Activated naive CD8-positive, alpha-beta T cell (primary cell): ENCODE measurements at regions not wholly inside any gene's neighbourhood (a gene's known extent, or its start where the extent isn't known, plus 50 kb on each side); places are given as distances from the start of the nearest gene placed in this dataset.
A peak's percentile ranks its signal among the peaks of the same experiment; 100 is the strongest.

ENCODE experiments used
- H3K27ac Mint-ChIP-seq: one replicate; pipeline ENCODE4 v1.8.0; 2021; ENCODE audit warnings: mixed read lengths
- H3K27me3 Mint-ChIP-seq: one replicate; pipeline ENCODE4 v1.8.0; 2021; ENCODE audit warnings: mixed read lengths
- H3K36me3 Mint-ChIP-seq: one replicate; pipeline ENCODE4 v1.8.0; 2021; ENCODE audit warnings: mixed read lengths
- H3K4me1 Mint-ChIP-seq: one replicate; pipeline ENCODE4 v1.8.0; 2021; ENCODE audit warnings: low read depth, mixed read lengths
- H3K4me3 Mint-ChIP-seq: one replicate; pipeline ENCODE4 v1.8.0; 2021; ENCODE audit warnings: mild to moderate bottlenecking, mixed read lengths
- H3K9me3 Mint-ChIP-seq: one replicate; pipeline ENCODE4 v1.8.0; 2021; ENCODE audit warnings: low read depth, mixed read lengths

DNA sequence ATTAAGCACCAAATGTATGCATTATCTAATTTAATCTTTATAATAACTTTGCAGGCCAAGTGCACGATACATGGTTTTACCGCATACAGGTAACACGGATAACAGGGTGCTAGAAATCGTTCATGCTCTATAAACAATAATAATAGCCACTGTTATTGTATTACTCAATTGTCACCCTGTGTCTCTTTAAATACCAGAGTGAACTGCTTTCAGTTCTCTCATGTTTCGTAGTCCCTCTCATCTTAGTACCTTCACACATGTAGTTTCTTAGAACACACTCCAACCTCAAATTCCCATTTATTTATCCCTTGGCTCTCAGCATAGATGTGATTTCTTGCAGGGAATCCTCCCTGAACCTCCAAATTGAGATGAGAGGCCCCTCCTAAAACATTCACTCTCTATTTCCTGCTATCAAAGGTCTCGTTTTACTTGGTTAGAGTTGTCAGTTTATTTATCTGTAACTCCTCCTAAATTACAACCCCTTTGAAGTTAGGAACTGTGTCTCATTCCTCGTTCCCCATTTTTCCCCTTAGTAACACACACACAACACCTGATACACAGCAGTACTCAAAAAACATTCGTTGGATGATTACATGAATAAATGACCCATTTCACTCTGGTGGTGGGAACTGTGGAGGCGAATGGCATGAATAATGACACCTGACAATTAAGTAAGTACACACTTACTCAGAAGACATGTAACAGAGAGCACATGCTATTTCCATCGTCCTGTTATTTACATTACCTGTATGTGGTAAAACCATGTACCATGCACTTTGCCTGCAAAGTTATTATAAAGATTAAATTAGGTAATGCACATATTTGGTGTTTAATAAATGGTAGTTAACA, 134.6 kb downstream of the BTG1 start:
- peaks cover 5% of the 10 kb centered on the region for H3K9me3 Mint-ChIP-seq
- peak overlapping the region; percentile 64 for H3K4me3 Mint-ChIP-seq
- H3K36me3 Mint-ChIP-seq = peaks cover 8% of the 10 kb centered on the region
- peaks cover 52% of the 10 kb centered on the region for H3K4me1 Mint-ChIP-seq
- no peaks in the 10 kb centered on the region for H3K27me3 Mint-ChIP-seq
- peak overlapping the region; percentile 94 for H3K27ac Mint-ChIP-seq

DNA sequence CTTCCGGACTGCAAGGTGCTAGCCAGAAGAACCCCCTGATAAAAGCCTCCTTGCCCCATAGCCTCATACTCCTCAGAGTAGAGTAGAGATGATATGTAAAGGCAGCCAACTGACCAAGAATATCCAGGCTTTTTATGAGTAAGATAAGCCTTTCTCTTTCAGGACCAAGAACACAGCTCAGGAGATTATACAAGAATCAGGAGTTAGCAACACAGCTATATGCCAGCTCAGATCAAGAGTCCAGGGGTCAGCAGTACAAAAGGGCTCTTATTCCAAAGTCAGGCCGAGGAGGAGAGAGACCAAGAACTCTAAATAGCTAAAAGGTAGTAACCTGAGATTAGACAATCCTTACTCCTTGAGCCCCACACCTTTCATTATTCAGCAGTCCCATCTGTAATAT, 135.3 kb downstream of the BTG1 start:
- H3K27me3 Mint-ChIP-seq = no peaks in the 10 kb centered on the region
- H3K27ac Mint-ChIP-seq = peak overlapping the region; percentile 58
- H3K36me3 Mint-ChIP-seq = peaks cover 10% of the 10 kb centered on the region
- H3K4me3 Mint-ChIP-seq = peak overlapping the region; percentile 25
- peaks cover 5% of the 10 kb centered on the region for H3K9me3 Mint-ChIP-seq
- peaks cover 53% of the 10 kb centered on the region for H3K4me1 Mint-ChIP-seq

DNA sequence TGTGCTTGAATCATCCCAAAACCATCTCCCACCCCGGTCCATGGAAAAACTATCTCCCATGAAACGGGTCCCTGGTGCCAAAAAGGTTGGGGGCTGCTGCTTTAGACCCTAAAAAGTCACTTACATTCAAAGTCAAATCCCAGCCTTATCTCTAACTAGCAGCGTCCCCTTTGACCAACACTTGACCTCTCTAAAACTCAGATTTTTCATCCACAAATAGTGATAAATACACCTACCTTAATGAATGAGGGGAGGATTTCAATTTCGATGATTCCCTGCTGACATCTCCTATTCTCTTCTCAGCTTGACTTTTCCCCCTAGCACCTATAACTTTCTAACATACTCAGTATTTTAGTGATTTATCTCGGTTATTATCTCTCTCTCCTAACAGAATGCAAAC, 137.3 kb downstream of the BTG1 start:
- Mint-ChIP-seq H3K4me3 (no peak overlapping the region), H3K4me1 (peaks cover 70% of the 10 kb centered on the region), H3K27me3 (no peaks in the 10 kb centered on the region), H3K9me3 (peaks cover 5% of the 10 kb centered on the region), H3K36me3 (peaks cover 13% of the 10 kb centered on the region), H3K27ac (peak overlapping the region; percentile 50)

DNA sequence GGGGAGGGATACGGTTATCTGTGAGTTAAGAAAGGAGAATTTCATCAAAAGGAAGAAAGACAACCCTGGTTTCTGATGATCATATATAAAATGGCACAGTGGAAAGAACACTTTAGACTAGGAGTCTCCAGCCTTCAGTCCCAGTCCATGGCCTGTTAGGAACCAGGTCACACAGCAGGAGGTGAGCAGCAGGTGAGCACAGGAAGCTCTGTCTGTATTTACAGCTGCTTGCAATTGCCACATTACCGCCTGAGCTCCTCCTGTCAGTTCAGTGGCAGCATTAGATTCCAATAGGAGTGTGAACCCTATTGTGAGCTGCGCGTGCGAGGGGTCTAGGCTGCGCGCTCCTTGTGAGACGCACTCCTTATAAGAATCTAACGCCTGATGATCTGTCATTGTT, 137.9 kb downstream of the BTG1 start:
- peaks cover under 1% of the 10 kb centered on the region for H3K9me3 Mint-ChIP-seq
- peaks cover 72% of the 10 kb centered on the region for H3K4me1 Mint-ChIP-seq
- peaks cover 13% of the 10 kb centered on the region for H3K36me3 Mint-ChIP-seq
- H3K4me3 Mint-ChIP-seq = no peak overlapping the region
- H3K27me3 Mint-ChIP-seq = no peaks in the 10 kb centered on the region
- H3K27ac Mint-ChIP-seq = peak overlapping the region; percentile 51

DNA sequence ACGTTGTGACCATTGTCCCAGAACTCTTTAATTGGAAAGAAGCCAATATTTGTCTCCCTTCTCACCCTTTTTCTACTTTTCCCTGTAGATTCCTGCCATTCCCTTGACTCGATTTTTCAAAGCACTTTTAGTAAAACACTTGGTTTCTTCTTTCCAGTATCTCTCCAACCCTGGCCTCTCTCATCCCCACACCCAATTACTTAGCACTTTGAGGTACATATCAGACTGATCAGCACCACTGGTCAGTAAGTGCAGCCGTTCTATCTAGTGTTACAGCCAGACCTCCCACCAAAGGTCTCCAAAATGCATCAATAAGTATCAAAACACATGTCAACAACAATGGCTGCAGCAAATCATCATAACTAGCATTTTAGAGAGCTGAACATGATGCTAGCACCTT, 141.9 kb downstream of the BTG1 start:
- H3K4me3 Mint-ChIP-seq = no peak overlapping the region
- peaks cover 7% of the 10 kb centered on the region for H3K9me3 Mint-ChIP-seq
- H3K36me3 Mint-ChIP-seq = peaks cover 23% of the 10 kb centered on the region
- H3K4me1 Mint-ChIP-seq = peaks cover 56% of the 10 kb centered on the region
- no peaks in the 10 kb centered on the region for H3K27me3 Mint-ChIP-seq
- peak overlapping the region; percentile 2 for H3K27ac Mint-ChIP-seq

DNA sequence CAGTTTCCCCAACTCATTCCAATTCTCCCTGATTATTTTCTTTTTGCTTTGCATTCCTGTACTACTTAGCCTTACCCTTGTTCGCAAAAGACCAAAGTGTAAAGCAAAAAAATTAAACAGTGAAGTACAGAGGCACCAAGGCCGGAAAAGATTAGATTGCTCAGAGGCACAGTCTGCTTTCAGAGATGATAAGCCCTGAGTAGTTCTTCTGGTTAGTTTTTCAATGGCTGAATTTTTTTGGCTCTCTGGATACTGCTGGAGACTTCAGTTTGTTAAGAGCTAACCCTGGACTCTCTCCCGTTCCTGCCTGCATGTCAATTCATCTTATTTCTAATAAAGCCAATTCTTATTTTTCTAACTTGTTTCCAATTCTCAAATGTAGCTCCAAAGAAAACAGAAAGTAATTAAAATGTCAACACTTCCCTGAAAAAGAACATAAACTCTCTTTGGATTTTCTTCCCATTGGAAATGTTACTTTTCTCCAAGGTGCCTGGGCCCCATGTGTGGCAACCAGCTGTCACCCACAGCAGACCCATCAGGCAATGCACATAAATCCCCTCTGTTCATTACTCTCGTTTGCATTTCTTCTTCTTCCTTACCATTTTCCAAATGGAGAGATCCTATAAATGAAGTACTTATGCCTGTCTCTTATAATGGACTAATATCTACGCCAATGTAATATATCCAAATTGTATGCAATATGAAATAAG, 142.8 kb downstream of the BTG1 start:
- Mint-ChIP-seq H3K27me3 (no peaks in the 10 kb centered on the region), H3K27ac (peak overlapping the region; percentile 89), H3K4me3 (peak overlapping the region; percentile 55), H3K9me3 (peaks cover 14% of the 10 kb centered on the region), H3K4me1 (peaks cover 52% of the 10 kb centered on the region), H3K36me3 (peaks cover 27% of the 10 kb centered on the region)

DNA sequence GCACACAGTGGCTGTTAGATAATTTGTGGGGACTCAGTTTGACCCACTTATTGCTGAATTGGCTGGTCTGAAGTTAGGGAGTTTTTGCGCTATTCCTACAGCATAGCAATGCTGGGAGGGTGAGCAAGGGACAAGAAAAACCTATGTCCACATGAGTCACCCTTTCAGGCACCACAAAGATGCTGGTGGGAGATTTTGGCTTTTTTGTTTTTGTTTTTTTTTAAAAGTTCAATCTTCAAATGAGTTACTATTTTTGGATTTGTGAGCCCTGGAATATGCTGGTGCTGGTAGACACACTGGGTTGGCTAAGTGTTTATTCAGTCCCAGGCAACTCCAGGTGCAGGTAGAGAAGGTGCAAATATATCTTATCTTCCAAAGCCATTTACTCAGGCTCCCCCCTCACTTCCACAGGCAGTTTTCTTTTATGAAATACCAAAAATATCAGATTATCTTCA, 143.4 kb downstream of the BTG1 start:
- H3K27ac Mint-ChIP-seq = peak overlapping the region; percentile 89
- H3K36me3 Mint-ChIP-seq = peaks cover 27% of the 10 kb centered on the region
- H3K9me3 Mint-ChIP-seq = peaks cover 16% of the 10 kb centered on the region
- peak overlapping the region; percentile 55 for H3K4me3 Mint-ChIP-seq
- H3K27me3 Mint-ChIP-seq = no peaks in the 10 kb centered on the region
- H3K4me1 Mint-ChIP-seq = peaks cover 49% of the 10 kb centered on the region

DNA sequence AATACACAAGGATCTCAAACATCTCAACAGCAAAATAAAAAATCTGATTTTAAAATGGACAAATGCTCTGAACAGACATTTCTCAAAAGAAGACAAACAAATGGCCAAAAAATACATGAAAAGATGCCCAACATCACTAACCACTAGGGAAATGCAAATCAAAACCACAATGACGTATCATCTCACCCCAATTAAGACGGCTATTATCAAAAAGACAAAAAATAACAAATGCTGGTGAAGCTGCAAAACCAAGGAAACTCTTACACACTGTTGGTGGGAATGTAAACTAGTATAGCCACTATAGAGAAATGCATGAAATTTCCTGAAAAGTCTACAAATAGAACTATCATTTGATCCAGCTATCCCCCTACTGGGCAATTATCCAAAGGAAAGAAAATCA, 145.0 kb downstream of the BTG1 start:
- peaks cover 23% of the 10 kb centered on the region for H3K9me3 Mint-ChIP-seq
- no peak overlapping the region for H3K27ac Mint-ChIP-seq
- no peak overlapping the region for H3K4me3 Mint-ChIP-seq
- H3K4me1 Mint-ChIP-seq = peaks cover 47% of the 10 kb centered on the region
- peaks cover 21% of the 10 kb centered on the region for H3K36me3 Mint-ChIP-seq
- no peaks in the 10 kb centered on the region for H3K27me3 Mint-ChIP-seq

DNA sequence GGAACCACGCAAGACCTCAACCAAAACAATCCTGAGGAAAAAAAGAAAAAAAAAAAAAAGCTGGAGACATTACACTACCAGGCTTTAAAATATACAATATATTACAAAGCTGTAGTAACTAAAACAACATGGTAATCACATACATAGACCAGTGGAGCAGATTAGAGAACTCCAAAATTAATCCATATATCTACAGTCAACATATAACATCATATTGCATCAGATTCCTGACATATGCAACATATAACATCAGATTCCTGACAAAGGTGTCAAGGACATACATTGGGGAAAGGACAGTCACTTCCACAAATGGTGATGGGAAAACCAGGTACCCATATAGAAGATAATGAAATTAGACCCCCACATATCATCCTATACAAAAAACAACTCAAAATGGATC, 145.8 kb downstream of the BTG1 start:
- Mint-ChIP-seq H3K27me3 (no peaks in the 10 kb centered on the region), H3K9me3 (peaks cover 23% of the 10 kb centered on the region), H3K36me3 (peaks cover 21% of the 10 kb centered on the region), H3K4me3 (no peak overlapping the region), H3K27ac (no peak overlapping the region), H3K4me1 (peaks cover 40% of the 10 kb centered on the region)

DNA sequence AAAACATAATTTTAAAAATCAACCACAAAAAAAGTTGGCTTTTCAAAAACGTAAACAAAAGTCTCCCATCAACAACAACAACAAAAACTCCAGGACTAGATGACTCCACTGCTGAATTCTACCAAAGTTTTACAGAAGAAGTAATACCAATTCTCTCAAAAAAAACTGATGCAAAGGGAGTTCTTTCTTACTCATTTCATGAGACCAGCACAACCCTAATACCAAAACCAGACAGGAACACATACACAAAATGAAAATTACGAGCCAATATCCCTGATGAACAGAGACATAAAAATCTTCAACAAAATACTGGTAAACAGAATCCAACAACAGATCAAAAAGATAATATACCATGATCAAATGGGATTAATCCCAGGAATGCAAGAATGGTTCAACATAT, 147.3 kb downstream of the BTG1 start:
- peaks cover 19% of the 10 kb centered on the region for H3K36me3 Mint-ChIP-seq
- no peaks in the 10 kb centered on the region for H3K27me3 Mint-ChIP-seq
- H3K27ac Mint-ChIP-seq = peak overlapping the region; percentile 25
- H3K4me3 Mint-ChIP-seq = no peak overlapping the region
- H3K9me3 Mint-ChIP-seq = peaks cover 26% of the 10 kb centered on the region
- H3K4me1 Mint-ChIP-seq = peaks cover 39% of the 10 kb centered on the region

DNA sequence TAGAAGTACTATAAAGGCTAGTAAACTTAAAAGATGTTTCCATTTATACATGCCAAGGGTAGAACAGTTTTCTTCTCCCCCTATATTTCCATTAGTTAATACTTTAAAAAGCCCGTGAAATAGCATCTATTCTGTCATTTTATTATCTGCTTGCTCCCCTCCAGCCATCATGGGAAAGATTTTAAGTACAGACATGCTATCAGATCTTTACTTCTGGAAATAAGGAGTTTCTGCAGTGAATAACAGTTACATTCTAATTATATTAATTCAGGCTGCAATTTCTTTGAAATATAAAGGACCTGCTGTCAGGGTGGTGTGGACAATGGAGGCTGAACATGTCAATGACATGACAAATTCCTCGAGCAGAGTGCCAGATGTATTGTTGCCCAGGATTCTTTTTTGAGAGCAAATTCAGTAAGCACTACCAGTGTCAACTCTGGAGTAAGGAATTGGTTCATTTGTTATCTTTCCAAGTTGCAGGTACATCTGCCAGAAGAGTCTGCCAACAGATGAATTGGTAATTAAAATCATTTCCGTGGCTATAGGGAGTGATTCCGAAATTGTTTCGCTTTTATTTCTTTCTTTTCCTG, 151.3 kb downstream of the BTG1 start:
- Mint-ChIP-seq H3K4me3 (no peak overlapping the region), H3K27ac (no peak overlapping the region), H3K36me3 (peaks cover 13% of the 10 kb centered on the region), H3K27me3 (no peaks in the 10 kb centered on the region), H3K4me1 (peaks cover 45% of the 10 kb centered on the region), H3K9me3 (peaks cover 25% of the 10 kb centered on the region)

DNA sequence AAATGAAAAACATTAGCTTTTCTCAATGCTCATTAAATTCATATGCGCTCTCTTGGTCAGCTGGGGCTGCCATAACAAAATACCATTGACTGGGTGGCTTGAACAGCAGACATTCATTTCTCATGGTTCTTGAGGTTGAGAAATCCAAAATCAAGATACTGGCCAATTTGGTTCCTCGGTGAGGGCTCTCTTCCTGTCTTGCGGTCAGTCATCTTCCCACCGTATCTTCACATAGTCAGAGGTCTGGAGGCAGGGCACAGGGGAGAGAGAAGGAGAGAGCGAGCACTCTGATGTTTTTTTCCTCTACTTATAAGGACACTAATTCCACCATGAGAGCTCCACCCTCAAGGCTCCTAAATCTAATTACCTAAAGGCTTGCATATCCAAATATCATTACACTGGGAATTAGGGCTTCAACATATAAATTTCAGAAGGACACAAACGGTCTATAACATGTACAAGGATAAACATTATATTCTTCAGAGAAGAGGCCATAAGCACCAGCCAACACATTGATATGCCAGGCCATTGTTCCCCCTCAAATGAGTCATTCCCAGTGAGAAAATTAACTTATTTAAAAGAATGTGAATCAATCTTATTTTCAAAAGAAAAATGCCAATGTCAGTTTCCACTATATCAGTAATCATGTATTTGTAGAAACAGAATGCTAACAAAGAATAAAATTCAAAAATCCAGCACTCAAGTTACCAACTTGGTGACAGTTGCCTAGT, 152.2 kb downstream of the BTG1 start:
- H3K9me3 Mint-ChIP-seq = peaks cover 21% of the 10 kb centered on the region
- H3K27me3 Mint-ChIP-seq = no peaks in the 10 kb centered on the region
- H3K27ac Mint-ChIP-seq = no peak overlapping the region
- no peak overlapping the region for H3K4me3 Mint-ChIP-seq
- H3K4me1 Mint-ChIP-seq = peaks cover 52% of the 10 kb centered on the region
- peaks cover 15% of the 10 kb centered on the region for H3K36me3 Mint-ChIP-seq

DNA sequence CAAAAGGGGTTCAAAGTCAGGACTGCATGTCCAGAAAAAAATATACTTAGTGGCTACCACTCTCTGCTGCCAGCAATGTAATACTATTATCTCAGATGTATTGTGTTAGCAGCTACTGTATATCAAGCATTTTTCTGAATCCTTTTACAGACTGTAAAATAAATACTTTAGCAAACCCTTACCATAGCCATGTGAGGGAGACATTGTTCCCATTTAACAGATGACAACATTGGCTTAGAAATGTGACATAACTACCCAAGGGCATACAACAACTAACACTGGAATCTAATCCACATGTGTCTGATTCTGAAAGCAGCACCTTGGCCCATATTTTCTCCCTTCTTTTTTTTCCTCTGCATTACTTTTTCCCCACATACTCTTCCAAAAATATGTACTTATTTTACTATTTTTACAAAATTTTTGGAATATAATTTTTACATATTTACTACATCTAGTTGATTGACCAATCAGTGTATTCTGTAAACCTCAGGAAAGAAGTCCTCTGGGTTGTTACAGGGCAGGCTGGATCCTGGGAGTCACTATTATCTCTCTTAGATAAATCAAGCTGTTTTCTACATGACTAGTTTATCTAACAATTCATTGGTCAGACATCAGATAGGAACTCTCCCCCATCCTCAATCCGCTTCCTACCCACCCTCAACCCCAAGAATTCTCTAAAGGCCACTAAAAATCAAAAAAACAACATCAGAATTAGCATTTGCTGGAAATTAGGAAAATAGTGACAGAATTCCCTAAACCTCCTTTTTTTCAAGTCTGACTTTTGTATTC, 154.1 kb downstream of the BTG1 start:
- H3K4me3 Mint-ChIP-seq = no peak overlapping the region

DNA sequence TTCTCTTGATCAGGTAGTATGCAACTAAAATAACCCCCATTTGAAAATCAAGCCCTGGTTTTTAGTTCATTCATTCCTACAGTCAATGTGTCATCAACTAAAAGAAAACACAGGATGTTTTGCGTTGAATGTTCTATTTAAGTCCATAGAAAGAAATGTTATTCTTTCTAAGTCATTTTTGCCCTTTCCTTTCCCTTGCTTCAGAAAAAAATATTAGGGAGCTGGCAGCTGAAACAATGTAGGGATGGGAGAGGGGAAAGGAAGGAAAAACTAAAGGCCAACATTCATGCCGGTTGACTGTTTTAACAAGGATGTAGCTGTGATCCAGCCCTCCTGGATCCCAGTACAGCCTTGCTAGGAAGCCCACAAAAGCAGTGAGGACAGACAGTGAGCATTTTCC, 155.1 kb downstream of the BTG1 start:
- Mint-ChIP-seq H3K9me3 (peaks cover 7% of the 10 kb centered on the region), H3K4me1 (peaks cover 78% of the 10 kb centered on the region), H3K27ac (no peak overlapping the region), H3K4me3 (no peak overlapping the region), H3K27me3 (no peaks in the 10 kb centered on the region), H3K36me3 (peaks cover 16% of the 10 kb centered on the region)

More for the DNA sequence above, 154.1 kb downstream of the BTG1 start:
- peaks cover 68% of the 10 kb centered on the region for H3K4me1 Mint-ChIP-seq
- H3K36me3 Mint-ChIP-seq = peaks cover 14% of the 10 kb centered on the region
- H3K27me3 Mint-ChIP-seq = no peaks in the 10 kb centered on the region
- no peak overlapping the region for H3K27ac Mint-ChIP-seq
- peaks cover 9% of the 10 kb centered on the region for H3K9me3 Mint-ChIP-seq
